GM18511 (cell line): ENCODE measurements at regions not wholly inside any gene's neighbourhood (a gene's known extent, or its start where the extent isn't known, plus 50 kb on each side); places are given as distances from the start of the nearest gene placed in this dataset.
"Not testable (repeated sequence)": the region's sequence is repeated elsewhere in the genome, so short reads cannot be mapped to it uniquely, and the experiment has no call there.

Experiments used
- ATAC-seq: cut with Tn5 transposase; IDR thresholded peaks from one replicate; pipeline ENCODE4 v1.9.1; 2021; ENCODE audit warnings: mild to moderate bottlenecking, moderate library complexity; ENCODE audit not compliant: unreplicated experiment

- no peak for ATAC-seq
These were observed 54.9 kb upstream of the ZBTB18 start for GRCh38 chr1:243996223-243996622.

- ATAC-seq: no peak
These were observed 59.4 kb upstream of the ZBTB18 start for GRCh38 chr1:243991650-243992049.

- no peak for ATAC-seq
These were observed 66.3 kb upstream of the ZBTB18 start for GRCh38 chr1:243984788-243985187.

GRCh38 chr1:243982447-243983018 lies 68.5 kb upstream of the ZBTB18 start:
- no peak for ATAC-seq

GRCh38 chr1:243980471-243980870 lies 70.6 kb upstream of the ZBTB18 start:
- ATAC-seq: no peak

- ATAC-seq: no peak
These were observed 71.0 kb upstream of the ZBTB18 start for GRCh38 chr1:243980071-243980470.

GRCh38 chr1:243979396-243979795 lies 71.7 kb upstream of the ZBTB18 start:
- ATAC-seq: no peak

- ATAC-seq: no peak
These were observed 74.0 kb upstream of the ZBTB18 start for GRCh38 chr1:243977094-243977493.

- no peak for ATAC-seq
These were observed 76.4 kb upstream of the ZBTB18 start for GRCh38 chr1:243974451-243975292.

GRCh38 chr1:243973169-243973568 lies 77.9 kb upstream of the ZBTB18 start:
- ATAC-seq: no peak

GRCh38 chr1:243970077-243970476 lies 81.0 kb upstream of the ZBTB18 start:
- no peak for ATAC-seq

GRCh38 chr1:243968413-243968812 lies 82.7 kb upstream of the ZBTB18 start:
- no peak for ATAC-seq

GRCh38 chr1:243964915-243965314 lies 86.2 kb upstream of the ZBTB18 start:
- ATAC-seq: no peak

GRCh38 chr1:243963571-243963970 lies 87.5 kb upstream of the ZBTB18 start:
- no peak for ATAC-seq

- no peak for ATAC-seq
These were observed 88.5 kb upstream of the ZBTB18 start for GRCh38 chr1:243962541-243962940.

GRCh38 chr1:243959998-243960397 lies 91.1 kb upstream of the ZBTB18 start:
- ATAC-seq: no peak

- no peak for ATAC-seq
These were observed 93.9 kb upstream of the ZBTB18 start for GRCh38 chr1:243957141-243957540.

- no peak for ATAC-seq
These were observed 94.6 kb upstream of the ZBTB18 start for GRCh38 chr1:243956450-243956849.

- not testable (repeated sequence) for ATAC-seq
These were observed 99.9 kb upstream of the ZBTB18 start for GRCh38 chr1:243951207-243951606.

GRCh38 chr1:243950166-243950565 lies 100.1 kb upstream of the AKT3 start:
- ATAC-seq: no peak

GRCh38 chr1:243946946-243947345 lies 96.9 kb upstream of the AKT3 start:
- ATAC-seq: no peak

- no peak for ATAC-seq
These were observed 96.2 kb upstream of the AKT3 start for GRCh38 chr1:243946253-243946652.

- no peak for ATAC-seq
These were observed 95.7 kb upstream of the AKT3 start for GRCh38 chr1:243945727-243946126.
